ENCODE measurements at regions not wholly inside any gene's neighbourhood (a gene's known extent, or its start where the extent isn't known, plus 50 kb on each side); places are given as distances from the start of the nearest gene placed in this dataset.

DNA sequence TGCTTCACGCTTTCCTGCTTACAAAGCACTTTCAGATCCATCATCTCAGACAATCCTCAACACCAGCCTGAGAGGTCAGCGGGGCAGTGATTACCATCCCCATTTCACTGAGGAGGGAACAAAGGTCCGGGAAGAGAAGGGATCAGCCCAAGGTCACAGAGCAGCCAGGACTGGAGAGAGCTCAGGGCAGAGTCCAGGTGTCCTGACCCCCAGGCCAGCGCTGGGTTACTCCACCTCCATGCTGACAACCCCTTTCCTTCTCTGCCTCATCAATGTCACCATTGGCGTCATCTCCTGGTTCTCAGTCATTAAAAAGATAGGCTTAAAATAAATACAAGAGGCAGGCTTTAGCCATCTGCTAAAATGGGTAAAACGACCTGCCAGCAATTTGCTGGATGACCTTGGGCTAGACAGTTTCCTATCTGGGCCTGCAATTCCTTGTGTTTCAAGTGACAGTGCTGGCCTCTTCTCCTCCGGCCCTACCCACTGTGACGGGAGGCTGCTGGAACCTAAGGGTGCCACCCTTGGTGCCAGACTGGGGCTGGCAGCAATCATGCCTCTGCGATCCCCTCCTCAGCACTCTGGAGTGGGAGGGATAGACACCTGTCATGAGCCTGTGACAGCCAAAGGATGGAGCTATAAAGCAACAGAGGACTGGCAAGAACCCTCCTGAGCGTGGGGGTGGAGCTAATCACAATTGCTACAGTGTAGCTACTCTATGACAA is 79.5 kb upstream of the CCL1 start:
- no peak for TF ChIP-seq CTCF (IDR thresholded peaks at IDR 0.05; ENCODE audit: low read length, missing control alignments)
- no peak for DNase-seq (ENCODE audit: low read depth)
- H3K4me3 ChIP-seq (replicated peaks; ENCODE audit: low read depth, low read length), result no peak overlapping the region

- TF ChIP-seq CTCF (IDR thresholded peaks at IDR 0.05; ENCODE audit: low read length, missing control alignments), result no peak
- no peak for DNase-seq (ENCODE audit: low read depth)
- no peak overlapping the region for H3K4me3 ChIP-seq (replicated peaks; ENCODE audit: low read depth, low read length)
These were observed 74.2 kb upstream of the CCL1 start for GRCh38 chr17:34437188-34437587.

GRCh38 chr17:34436607-34437006 is 73.6 kb upstream of the CCL1 start:
- H3K4me3 ChIP-seq (replicated peaks; ENCODE audit: low read depth, low read length), result no peak overlapping the region
- no peak for DNase-seq (ENCODE audit: low read depth)
- no peak for TF ChIP-seq CTCF (IDR thresholded peaks at IDR 0.05; ENCODE audit: low read length, missing control alignments)

- no peak overlapping the region for H3K4me3 ChIP-seq (replicated peaks; ENCODE audit: low read depth, low read length)
- DNase-seq (ENCODE audit: low read depth), result no peak
- no peak for TF ChIP-seq CTCF (IDR thresholded peaks at IDR 0.05; ENCODE audit: low read length, missing control alignments)
These were observed 72.3 kb upstream of the CCL1 start for GRCh38 chr17:34435182-34435928.

DNA sequence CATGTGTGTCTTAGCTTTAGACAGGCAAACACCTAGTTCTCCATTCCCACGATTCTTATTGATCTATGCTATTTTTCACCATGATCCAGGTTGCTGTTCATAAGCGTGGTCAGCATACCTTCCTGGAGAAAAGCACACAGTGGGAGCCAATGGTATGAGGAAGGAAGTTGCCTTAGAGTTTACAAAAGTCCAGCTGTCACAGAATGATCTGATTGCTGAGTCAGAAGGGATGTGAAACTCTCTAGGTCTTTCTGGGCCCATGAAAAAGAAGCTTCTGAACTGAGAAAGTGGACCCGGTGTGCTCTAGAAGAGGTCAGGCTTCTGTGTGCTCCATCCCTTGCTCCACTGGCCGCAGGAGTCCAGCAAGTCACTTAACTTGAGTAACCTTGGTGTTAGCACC is 71.0 kb upstream of the CCL1 start:
- DNase-seq (ENCODE audit: low read depth), result no peak
- no peak for TF ChIP-seq CTCF (IDR thresholded peaks at IDR 0.05; ENCODE audit: low read length, missing control alignments)
- H3K4me3 ChIP-seq (replicated peaks; ENCODE audit: low read depth, low read length), result no peak overlapping the region

- DNase-seq (ENCODE audit: low read depth), result no peak
- no peak overlapping the region for H3K4me3 ChIP-seq (replicated peaks; ENCODE audit: low read depth, low read length)
- TF ChIP-seq CTCF (IDR thresholded peaks at IDR 0.05; ENCODE audit: low read length, missing control alignments), result no peak
These were observed 61.9 kb upstream of the CCL1 start for GRCh38 chr17:34424814-34425491.
